ENCODE measurements at regions not wholly inside any gene's neighbourhood (a gene's known extent, or its start where the extent isn't known, plus 50 kb on each side); places are given as distances from the start of the nearest gene placed in this dataset.

DNA sequence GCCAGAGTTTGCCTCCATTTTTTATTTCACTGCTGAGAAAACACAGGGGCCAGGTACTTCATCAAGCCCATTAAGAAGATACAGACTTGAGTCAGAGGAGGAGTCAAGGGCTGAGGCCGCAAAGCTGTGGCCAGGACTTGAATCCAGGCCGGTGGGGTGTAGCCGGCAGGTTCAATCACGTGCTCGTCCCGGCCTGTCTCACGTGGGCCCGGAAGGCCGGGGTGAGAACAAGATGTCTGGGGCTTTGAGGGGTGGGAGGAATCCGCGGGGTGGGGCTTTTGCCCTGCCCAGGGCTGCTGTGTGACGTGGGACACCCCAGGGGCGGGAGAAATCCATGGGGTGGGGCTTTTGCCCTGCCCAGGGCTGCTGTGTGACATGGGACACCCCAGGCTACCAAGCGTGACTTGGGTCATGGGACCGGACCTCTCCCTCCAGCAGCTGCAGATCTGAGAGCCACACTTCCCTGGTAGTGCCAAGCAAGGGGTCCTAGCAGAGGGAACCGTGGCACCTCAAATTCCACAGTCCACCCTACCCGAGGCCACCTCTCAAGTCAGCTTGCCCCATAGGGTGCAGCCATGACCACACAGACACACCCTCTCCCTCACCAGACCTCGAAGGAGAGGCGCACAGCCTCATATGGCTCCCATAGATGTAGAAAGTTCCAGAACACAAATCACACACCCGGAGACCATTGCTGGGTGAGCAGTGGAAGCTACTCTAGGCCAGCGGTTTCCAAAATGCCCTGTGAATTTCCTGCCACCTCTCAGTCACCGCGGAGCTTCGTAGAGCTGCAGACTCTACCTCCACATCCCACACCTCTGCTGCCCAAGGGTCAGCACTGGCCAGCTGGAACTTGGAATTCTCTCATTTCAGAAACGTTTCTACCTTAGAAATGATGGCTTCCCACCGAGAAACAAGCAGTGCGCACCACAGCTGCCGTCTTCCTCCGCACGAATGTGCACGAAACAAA, 156.1 kb downstream of the DLL1 start:
- DNase-seq (ENCODE audit: low spot score): no peak

- DNase-seq (ENCODE audit: low spot score): no peak
Observed at GRCh38 chr6:170134031-170134470, 156.8 kb downstream of the DLL1 start.

DNA sequence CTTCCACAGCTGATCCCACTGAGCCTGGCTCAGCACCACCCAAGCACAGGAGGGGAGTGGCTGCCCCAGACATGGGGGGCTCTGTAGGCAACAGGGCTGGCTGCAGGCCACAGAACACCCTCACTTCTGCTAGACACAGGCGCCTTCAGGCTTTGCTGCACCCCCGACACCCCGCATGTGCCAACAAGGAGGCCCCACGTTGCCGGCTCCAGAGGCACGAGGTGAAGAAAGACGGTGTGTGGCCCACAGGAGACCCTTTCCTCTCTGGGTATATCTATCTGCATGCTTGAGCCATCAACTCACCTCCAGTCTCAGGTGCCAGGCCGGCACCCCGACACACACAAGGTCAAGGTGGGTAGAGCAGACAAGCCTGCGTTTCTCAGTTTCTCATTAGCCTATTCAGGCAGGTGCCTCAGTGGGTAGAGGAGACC, 158.3 kb downstream of the DLL1 start:
- DNase-seq (ENCODE audit: low spot score): no peak

- DNase-seq (ENCODE audit: low spot score): no peak
Observed at GRCh38 chr6:170132011-170132521, 158.8 kb downstream of the DLL1 start.

DNA sequence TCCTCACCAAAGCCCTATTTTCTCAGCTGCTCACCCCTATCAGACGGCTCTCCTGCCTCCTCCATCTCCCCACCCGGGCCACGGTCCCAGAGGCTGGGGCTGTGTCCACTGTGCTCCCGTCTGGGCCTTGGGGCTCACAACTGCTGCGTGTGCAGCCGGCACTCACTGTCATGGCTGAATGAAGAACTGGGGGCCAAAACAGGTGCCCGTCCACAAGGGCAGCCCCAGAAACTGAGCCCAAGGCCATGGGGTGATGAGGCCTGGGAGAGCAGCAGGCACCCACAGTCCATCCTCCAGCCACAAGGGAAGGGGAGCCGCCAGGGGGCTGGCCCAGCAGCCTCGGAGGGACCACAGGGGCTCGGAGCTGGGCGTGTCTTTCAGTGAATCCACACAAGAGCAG, 159.5 kb downstream of the DLL1 start:
- DNase-seq (ENCODE audit: low spot score): no peak

DNA sequence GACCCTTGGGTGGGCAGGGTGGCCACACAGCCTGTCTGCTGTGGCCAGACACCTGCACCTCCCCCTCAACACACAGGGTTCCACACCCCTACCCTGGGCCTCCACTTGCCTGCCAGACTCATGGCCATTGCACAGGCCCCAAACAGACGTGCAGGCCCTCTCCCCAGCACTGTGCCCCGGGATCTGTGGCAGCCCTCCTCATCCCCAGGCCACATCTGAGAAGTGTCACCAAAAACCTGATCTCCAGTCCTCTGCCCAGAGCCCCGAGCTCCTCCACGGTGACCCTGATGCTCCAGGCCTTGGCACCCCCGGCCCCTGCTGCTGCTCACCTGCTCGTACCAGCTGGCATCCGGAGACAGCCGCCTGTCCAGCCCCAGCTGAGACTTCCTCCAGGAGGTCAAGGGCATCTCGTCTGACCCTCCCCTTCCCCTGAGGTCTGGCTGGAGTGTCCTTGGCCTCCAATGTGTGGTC, 160.1 kb downstream of the DLL1 start:
- no peak for DNase-seq (ENCODE audit: low spot score)

- DNase-seq (ENCODE audit: low spot score): no peak
Observed at GRCh38 chr6:170130201-170130621, 160.7 kb downstream of the DLL1 start.

- peak; percentile 20 for DNase-seq (ENCODE audit: low spot score)
Observed at GRCh38 chr6:170129691-170130171, 161.1 kb downstream of the DLL1 start.

GRCh38 chr6:170128811-170129681, 161.8 kb downstream of the DLL1 start:
- no peak for DNase-seq (ENCODE audit: low spot score)

- DNase-seq (ENCODE audit: low spot score): no peak
Observed at GRCh38 chr6:170128346-170128745, 162.5 kb downstream of the DLL1 start.

- DNase-seq (ENCODE audit: low spot score): no peak
Observed at GRCh38 chr6:170127151-170127550, 163.7 kb downstream of the DLL1 start.

GRCh38 chr6:170125456-170126300, 165.2 kb downstream of the DLL1 start:
- no peak for DNase-seq (ENCODE audit: low spot score)

DNA sequence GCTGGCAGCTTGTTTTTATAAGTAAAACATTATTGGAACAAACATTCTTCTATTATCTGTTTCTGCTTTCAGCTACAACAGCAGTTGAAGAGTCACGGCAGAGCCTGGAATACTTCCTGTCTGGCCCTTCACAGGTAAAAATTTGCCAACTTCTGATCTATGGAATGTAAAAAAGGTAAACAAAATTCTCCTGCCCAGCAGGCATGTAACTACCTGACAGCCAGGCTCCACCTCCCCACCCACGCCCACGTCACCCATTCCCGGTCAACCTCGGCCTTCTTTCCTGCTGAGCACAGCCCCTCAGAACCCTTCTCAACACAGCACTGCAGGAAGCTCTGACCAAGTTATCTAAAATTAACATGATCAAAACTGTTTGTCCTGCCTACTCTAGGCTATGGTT, 166.0 kb downstream of the DLL1 start:
- peak; percentile 14 for DNase-seq (ENCODE audit: low spot score)

DNA sequence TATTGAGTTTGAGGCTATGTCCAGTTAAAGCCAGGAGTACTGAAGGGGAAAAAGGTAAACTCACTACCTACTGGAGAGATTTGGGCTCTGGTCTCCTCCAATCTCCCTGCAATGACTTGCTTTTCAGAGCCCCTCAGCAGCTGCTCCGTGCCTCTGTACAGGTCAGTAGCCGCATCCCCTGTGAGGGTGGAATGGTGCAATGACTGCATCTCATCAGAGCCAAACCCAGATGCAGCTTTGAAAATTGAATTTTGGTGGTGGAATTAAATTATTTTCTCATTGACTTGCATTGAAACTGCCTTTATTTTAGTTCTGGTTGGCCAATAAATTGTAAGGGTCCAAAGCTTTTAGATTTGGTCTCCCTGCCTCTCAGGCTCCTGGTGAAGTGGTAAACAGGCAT, 166.7 kb downstream of the DLL1 start:
- no peak for DNase-seq (ENCODE audit: low spot score)

DNA sequence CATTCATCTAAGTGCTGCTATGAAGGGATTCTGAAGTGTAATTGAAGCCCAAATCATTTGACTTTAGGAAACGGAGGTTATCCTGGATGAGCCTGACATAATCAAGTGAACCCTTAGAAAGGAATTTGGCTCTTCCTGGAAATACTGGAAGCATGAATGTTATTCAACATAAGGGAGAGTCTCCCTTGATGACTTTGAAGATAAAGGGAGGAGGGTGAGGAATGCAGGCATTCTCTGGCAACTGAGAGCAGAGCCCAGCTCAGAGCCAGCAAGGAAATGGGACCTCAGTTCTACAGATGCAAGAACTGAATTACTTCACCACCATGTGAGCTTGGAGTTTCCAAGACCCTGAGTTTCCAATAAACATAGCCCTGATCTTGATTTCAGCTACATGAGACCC, 168.2 kb downstream of the DLL1 start:
- no peak for DNase-seq (ENCODE audit: low spot score)

DNA sequence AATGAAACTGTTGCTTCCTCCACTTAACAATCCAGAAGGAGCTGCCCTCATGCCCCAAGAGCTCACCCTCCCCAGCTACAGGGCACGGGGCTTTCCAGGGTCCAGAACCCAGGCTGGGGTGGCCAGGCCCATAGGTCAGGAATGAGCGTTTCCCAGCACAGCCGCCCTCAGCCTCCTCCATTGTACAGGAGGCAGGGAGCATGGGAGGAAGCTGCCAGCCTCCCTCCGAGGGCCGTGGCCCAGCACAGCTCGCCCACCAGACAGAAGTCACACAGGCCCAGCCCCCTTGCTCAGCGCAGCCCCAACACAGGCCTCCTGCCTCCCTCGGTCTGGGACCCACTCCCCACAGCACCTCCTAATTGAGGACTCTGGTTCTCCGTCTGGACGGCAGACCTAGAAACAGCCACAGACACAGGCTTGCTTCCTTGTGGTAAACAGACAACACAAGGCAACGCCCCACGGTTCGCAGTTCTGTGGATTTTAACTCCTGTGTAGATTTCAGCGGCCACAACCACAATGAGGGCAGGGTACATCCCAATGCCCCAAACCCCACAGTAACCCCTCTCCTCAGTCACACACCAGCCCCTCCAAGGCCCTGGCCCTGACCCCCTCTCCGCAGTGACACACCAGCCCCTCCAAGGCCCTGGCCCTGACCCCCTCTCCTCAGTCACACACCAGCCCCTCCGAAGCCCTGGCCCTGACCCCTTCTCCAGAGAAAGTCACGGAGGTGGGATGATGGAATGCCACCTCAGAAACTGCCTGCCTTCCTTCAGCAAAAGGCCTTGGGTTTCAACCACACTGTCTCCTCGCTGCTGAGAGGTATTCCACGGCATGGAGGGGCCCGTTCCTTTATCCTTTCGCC, 173.5 kb downstream of the DLL1 start:
- DNase-seq (ENCODE audit: low spot score): no peak

- no peak for DNase-seq (ENCODE audit: low spot score)
Observed at GRCh38 chr6:170116636-170117035, 174.2 kb downstream of the DLL1 start.

GRCh38 chr6:170114956-170115855, 175.7 kb downstream of the DLL1 start:
- no peak for DNase-seq (ENCODE audit: low spot score)
